Stomach (tissue), 4 donors: ENCODE measurements at regions not wholly inside any gene's neighbourhood (a gene's known extent, or its start where the extent isn't known, plus 50 kb on each side); places are given as distances from the start of the nearest gene placed in this dataset.

Experiments used
- CTCF ChIP-seq, 7 experiments: fragments of 450-650 bp in 4 of 7; fragments of 200-600 bp in 3 of 7; sonication (generic) in 3 of 7; IDR thresholded peaks; one replicate each; pipeline ENCODE4 v1.5.1; 2016 to 2019; ENCODE audit warnings: antibody characterized with exemption in 7 of 7, control low read depth in 2 of 7, mild to moderate bottlenecking in 1 of 7
- POLR2A ChIP-seq, 4 donors: fragments of 450-650 bp; IDR thresholded peaks; one replicate each; pipeline ENCODE4 v1.6.1; 2016; ENCODE audit warnings: antibody characterized with exemption in 4 of 4, control low read depth in 2 of 4, mild to moderate bottlenecking in 1 of 4, moderate library complexity in 1 of 4
- POLR2AphosphoS5 ChIP-seq, 3 donors: sonication (generic); formaldehyde crosslinking; IDR thresholded peaks; one replicate each; pipeline ENCODE4 v1.6.1; 2016; ENCODE audit warnings: antibody characterized with exemption in 3 of 3

- TF ChIP-seq CTCF (IDR thresholded peaks at IDR 0.05) (no peak), POLR2AphosphoS5 (IDR thresholded peaks at IDR 0.05) (no peak), POLR2A (IDR thresholded peaks at IDR 0.05) (no peak)
Measured at GRCh38 chr19:27718234-27718633, 1494.7 kb downstream of the UQCRFS1 start.
